A549 (cell line): ENCODE measurements at regions not wholly inside any gene's neighbourhood (a gene's known extent, or its start where the extent isn't known, plus 50 kb on each side); places are given as distances from the start of the nearest gene placed in this dataset.

ENCODE experiments used
- ATAC-seq, 2 experiments: fragments of 200-7000 bp in 1 of 2; fragments of >200 bp in 1 of 2; cut with Nextera tagmentation in 1 of 2; cut with Tn5 transposase in 1 of 2; 3 replicates each; pipeline versions ENCODE4 v1.8.0 to v1.9.1; 2018 to 2020; ENCODE audit warnings: mild to moderate bottlenecking in 1 of 2, moderate library complexity in 1 of 2
- CTCF ChIA-PET: fragments of 300-600 bp; sonication (Branson Sonifier 250); formaldehyde crosslinking; extraction: SDS; loops from one replicate; lab custom pipeline; 2021; ENCODE audit warnings: antibody characterized with exemption, inconsistent platforms; lab: Yijun Ruan, JAX
- POLR2A ChIA-PET: fragments of 350-600 bp; formaldehyde crosslinking; extraction: SDS; loops from one replicate; lab custom pipeline; 2021; ENCODE audit warnings: antibody characterized with exemption, inconsistent platforms; lab: Yijun Ruan, JAX
- DNase-seq, 2 experiments: peaks; one replicate each; pipeline versions ENCODE4 v3.0.0 to v3.0.0-alpha.2; 2011 to 2016; ENCODE audit warnings: low read depth in 1 of 2, low spot score in 1 of 2
- FAIRE-seq: peaks from 2 replicates; lab custom pipeline; 2011; peaks lifted over from hg19 to GRCh38; lab: Jason Lieb, UNC
- H3K27ac ChIP-seq, 2 experiments: fragments of >200 bp; sonication (Bioruptor Twin); formaldehyde crosslinking; 3 replicates each; pipeline ENCODE4 v1.5.1; 2016 to 2017
- H3K4me1 ChIP-seq: fragments of >200 bp; sonication (Bioruptor Twin); formaldehyde crosslinking; 3 replicates; pipeline ENCODE4 v1.6.1; 2016
- H3K4me2 ChIP-seq: fragments of >200 bp; sonication (Bioruptor Twin); formaldehyde crosslinking; 3 replicates; pipeline ENCODE4 v1.6.1; 2016
- H3K4me3 ChIP-seq: fragments of >200 bp; sonication (Bioruptor Twin); formaldehyde crosslinking; 3 replicates; pipeline ENCODE4 v1.5.1; 2016
- H3K9me3 ChIP-seq: fragments of >200 bp; sonication (Bioruptor Twin); formaldehyde crosslinking; 3 replicates; pipeline ENCODE4 v1.6.1; 2016
- BCL3 ChIP-seq: fragments of >200 bp; sonication (Bioruptor Twin); formaldehyde crosslinking; IDR thresholded peaks from 3 replicates; pipeline ENCODE4 v1.6.1; 2016
- CBX8 ChIP-seq: fragments of 200-600 bp; sonication (generic); IDR thresholded peaks from 2 replicates; pipeline ENCODE4 v1.6.1; 2016
- CEBPB ChIP-seq, 2 experiments: fragments of >200 bp in 1 of 2; sonication (Bioruptor Twin) in 1 of 2; formaldehyde crosslinking in 1 of 2; IDR thresholded peaks; 2 replicates each; pipeline ENCODE4 v1.6.1; 2012 to 2016
- CHD4 ChIP-seq: fragments of 200-600 bp; sonication (generic); IDR thresholded peaks from 2 replicates; pipeline ENCODE4 v1.6.1; 2016; ENCODE audit warnings: antibody characterized with exemption, mild to moderate bottlenecking, borderline replicate concordance
- CTCF ChIP-seq: fragments of >200 bp; sonication (Bioruptor Twin); formaldehyde crosslinking; IDR thresholded peaks from 3 replicates; pipeline ENCODE4 v1.5.1; 2016
- EHMT2 ChIP-seq: fragments of 200-600 bp; sonication (generic); IDR thresholded peaks from 2 replicates; pipeline ENCODE4 v1.6.1; 2016; ENCODE audit warnings: antibody characterized with exemption, low read depth, mild to moderate bottlenecking, moderate library complexity
- ESRRA ChIP-seq: fragments of 150-350 bp; IDR thresholded peaks from 2 replicates; pipeline ENCODE4 v1.6.1; 2014; ENCODE audit warnings: mild to moderate bottlenecking, low read length, borderline replicate concordance
- FOSB ChIP-seq: fragments of 250-450 bp; sonication (Bioruptor Pico); IDR thresholded peaks from 2 replicates; pipeline ENCODE4 v1.5.0; 2020; ENCODE audit warnings: mild to moderate bottlenecking, moderate library complexity
- GATA3 ChIP-seq: IDR thresholded peaks from 2 replicates; pipeline ENCODE4 v1.6.1; 2012; ENCODE audit warnings: borderline replicate concordance
- HEYL ChIP-seq: fragments of 250-450 bp; sonication (Bioruptor Pico); IDR thresholded peaks from 2 replicates; pipeline ENCODE4 v1.8.0; 2021; ENCODE audit warnings: mild to moderate bottlenecking, moderate library complexity
- HMGXB4 ChIP-seq: fragments of 250-450 bp; sonication (Bioruptor Pico); IDR thresholded peaks from 2 replicates; pipeline ENCODE4 v1.5.0; 2021; ENCODE audit warnings: mild to moderate bottlenecking, moderate library complexity, borderline replicate concordance
- HOXB13 ChIP-seq: fragments of 250-450 bp; sonication (Bioruptor Pico); IDR thresholded peaks from 2 replicates; pipeline ENCODE4 v1.5.0; 2020; ENCODE audit warnings: low read depth, mild to moderate bottlenecking, moderate library complexity
- JUNB ChIP-seq: fragments of >200 bp; sonication (Bioruptor Twin); formaldehyde crosslinking; IDR thresholded peaks from 2 replicates; pipeline ENCODE4 v1.6.1; 2016
- KDM5A ChIP-seq: fragments of 200-600 bp; sonication (generic); IDR thresholded peaks from 2 replicates; pipeline ENCODE4 v1.6.1; 2016; ENCODE audit warnings: antibody characterized with exemption, mild to moderate bottlenecking
- MAZ ChIP-seq: fragments of 150-350 bp; IDR thresholded peaks from 2 replicates; pipeline ENCODE4 v1.6.1; 2014; ENCODE audit warnings: antibody characterized with exemption, low read depth, low read length, borderline replicate concordance
- MYC ChIP-seq: IDR thresholded peaks from 2 replicates; pipeline ENCODE4 v1.6.1; 2012; ENCODE audit warnings: mild to moderate bottlenecking, inconsistent platforms, low read length, improper control_type of control experiment, borderline replicate concordance
- NFE2L2 ChIP-seq: fragments of 150-350 bp; conservative IDR thresholded peaks from 2 replicates; pipeline ENCODE4 v1.6.1; 2014; ENCODE audit warnings: low read length
- NR3C1 ChIP-seq: fragments of >200 bp; sonication (Bioruptor Twin); formaldehyde crosslinking; IDR thresholded peaks from 3 replicates; pipeline ENCODE4 v1.6.1; 2017
- PBX3 ChIP-seq: IDR thresholded peaks from 2 replicates; pipeline ENCODE4 v1.6.1; 2012
- POLR2A ChIP-seq: IDR thresholded peaks from 2 replicates; pipeline ENCODE4 v1.6.1; 2012; ENCODE audit warnings: mild to moderate bottlenecking, low read length
- RARB ChIP-seq: fragments of 250-450 bp; sonication (Bioruptor Pico); IDR thresholded peaks from 2 replicates; pipeline ENCODE4 v1.8.0; 2021; ENCODE audit warnings: mild to moderate bottlenecking, moderate library complexity
- RCOR1 ChIP-seq: fragments of 150-350 bp; IDR thresholded peaks from 2 replicates; pipeline ENCODE4 v1.6.1; 2014; ENCODE audit warnings: antibody characterized with exemption, low read length, low read depth
- RFX5 ChIP-seq: fragments of 450-650 bp; IDR thresholded peaks from 2 replicates; pipeline ENCODE4 v1.7.1; 2014; ENCODE audit warnings: antibody characterized with exemption, mild to moderate bottlenecking, moderate library complexity
- TP53 ChIP-seq: fragments of 250-450 bp; sonication (Bioruptor Pico); IDR thresholded peaks from 2 replicates; pipeline ENCODE4 v1.5.0; 2021; ENCODE audit warnings: mild to moderate bottlenecking, moderate library complexity
- WGBS: methylation state at CpG from one replicate; pipeline ENCODE4 v1.1.6; 2017; ENCODE audit errors: missing lambda C conversion rate; 5-methylcytosine and 5-hydroxymethylcytosine counted together

- TF ChIP-seq PBX3 (no peak), NR3C1 (no peak), RARB (no peak)
These were observed 87.6 kb upstream of the OR13F1 start (continued) for GRCh38 chr9:104416470-104416869.

GRCh38 chr9:104417296-104417695 lies 86.8 kb upstream of the OR13F1 start:
- CTCF ChIA-PET, result no interaction called here
- WGBS, result 0% methylated on average over 1 of the region's 1 CpG
- TF ChIP-seq KDM5A, result no peak
- TF ChIP-seq ESRRA, result no peak
- no peak for TF ChIP-seq RARB
- TF ChIP-seq CHD4, result no peak
- no peak for TF ChIP-seq HEYL (CRISPR knock-in tag)
- TF ChIP-seq EHMT2, result no peak
- TF ChIP-seq POLR2A, result no peak
- TF ChIP-seq RCOR1, result no peak
- no peak for TF ChIP-seq GATA3
- TF ChIP-seq PBX3, result no peak
- no peak for TF ChIP-seq JUNB
- TF ChIP-seq HOXB13, result no peak
- TF ChIP-seq NFE2L2, result no peak
- no peak for TF ChIP-seq MAZ
- Histone ChIP-seq H3K4me2 (no peak overlapping the region), H3K9me3 (no peaks in the 10 kb centered on the region), H3K27ac (no peak overlapping the region), H3K4me3 (no peak overlapping the region), H3K4me1 (no peaks in the 10 kb centered on the region)
- DNase-seq, result no peak
- POLR2A ChIA-PET, result no interaction called here
- no peak for FAIRE-seq
- no peak for ATAC-seq

GRCh38 chr9:104429031-104429546 lies 75.0 kb upstream of the OR13F1 start:
- TF ChIP-seq TP53 (CRISPR knock-in tag), result no peak
- no peak for TF ChIP-seq HMGXB4 (CRISPR knock-in tag)
- TF ChIP-seq CEBPB (IDR thresholded peaks at IDR 0.05), result no peak
- no peak for TF ChIP-seq MYC
- no peak for TF ChIP-seq RFX5
- no peak for TF ChIP-seq BCL3
- no peak for TF ChIP-seq RARB
- TF ChIP-seq CTCF, result no peak
- TF ChIP-seq FOSB (CRISPR knock-in tag), result no peak
- no peak for TF ChIP-seq CBX8
- no peak for TF ChIP-seq JUNB
- ChIA-PET POLR2A (no interaction called here), CTCF (no interaction called here)
- FAIRE-seq, result no peak
- H3K4me1 ChIP-seq, result no peaks in the 10 kb centered on the region
- no peak for DNase-seq
- no peak for ATAC-seq
- H3K4me3 ChIP-seq, result no peak overlapping the region
- H3K4me2 ChIP-seq, result no peak overlapping the region
- 0% methylated on average over 2 of the region's 2 CpGs for WGBS
- no peaks in the 10 kb centered on the region for H3K9me3 ChIP-seq
- H3K27ac ChIP-seq, result no peak overlapping the region
